Activated T-helper 1 cell treated with anti-CD3 and anti-CD28 coated beads, Interleukin-12 subunit alpha, Interleukin-12 subunit beta, Interleukin-2, Interleukin-4 antibody, amounts not matched to agents 30 ng/mL and 10 ng/mL and 1 ng/mL, durations not matched to agents 14 hours and 24 hours and 36 hours (primary cell): ENCODE measurements at regions not wholly inside any gene's neighbourhood (a gene's known extent, or its start where the extent isn't known, plus 50 kb on each side); places are given as distances from the start of the nearest gene placed in this dataset.

Source experiments
- DNase-seq: peaks from one replicate; pipeline ENCODE4 v3.0.0; 2021; ENCODE audit warnings: low spot score
- H3K27ac Mint-ChIP-seq: one replicate; pipeline ENCODE4 v1.8.0; 2021; ENCODE audit warnings: mild to moderate bottlenecking, mixed read lengths
- H3K27me3 Mint-ChIP-seq: one replicate; pipeline ENCODE4 v1.8.0; 2022; ENCODE audit warnings: mild to moderate bottlenecking, moderate library complexity, mixed read lengths; ENCODE audit not compliant: insufficient read depth
- H3K36me3 Mint-ChIP-seq: one replicate; pipeline ENCODE4 v1.8.0; 2021; ENCODE audit warnings: low read depth, mixed read lengths
- H3K4me1 Mint-ChIP-seq: one replicate; pipeline ENCODE4 v1.8.0; 2021; ENCODE audit warnings: low read depth, mixed read lengths
- H3K4me3 Mint-ChIP-seq: one replicate; pipeline ENCODE4 v1.8.0; 2021; ENCODE audit warnings: mild to moderate bottlenecking, moderate library complexity, mixed read lengths
- H3K9me3 Mint-ChIP-seq: one replicate; pipeline ENCODE4 v1.8.0; 2021; ENCODE audit warnings: mixed read lengths
- intact Hi-C: fragments of 100-400 bp; cut with micrococcal nuclease; formaldehyde crosslinking; loops from one replicate; pipeline ENCODE4 v1.15.1; 2024

DNA sequence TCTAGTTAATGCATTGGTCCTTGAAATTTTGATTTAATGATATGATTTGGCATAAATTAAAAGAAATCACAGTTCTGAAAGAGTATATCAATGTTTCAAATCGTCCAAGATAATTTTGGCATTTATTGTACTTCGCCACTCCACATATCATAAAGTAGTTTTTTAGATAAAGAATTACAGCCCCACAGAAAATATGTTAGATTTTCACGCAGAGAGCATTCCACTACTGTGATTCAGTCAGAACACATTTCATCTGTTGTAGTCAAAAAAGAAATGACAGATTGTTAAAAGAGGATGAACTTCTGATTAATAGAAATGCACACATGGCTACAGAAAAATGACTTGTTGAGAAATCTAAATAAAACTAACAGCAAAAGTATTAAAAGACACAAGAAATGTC, 1063.5 kb upstream of the LRRN3 start:
- Mint-ChIP-seq H3K36me3 (no peaks in the 10 kb centered on the region), H3K27ac (no peak overlapping the region), H3K27me3 (no peaks in the 10 kb centered on the region), H3K4me1 (no peaks in the 10 kb centered on the region), H3K9me3 (no peaks in the 10 kb centered on the region), H3K4me3 (no peak overlapping the region)
- DNase-seq = no peak
- intact Hi-C loops = no loop called here

GRCh38 chr7:110043519-110043918, 1047.4 kb upstream of the LRRN3 start:
- Mint-ChIP-seq H3K27me3 (no peaks in the 10 kb centered on the region), H3K4me1 (no peaks in the 10 kb centered on the region), H3K36me3 (no peaks in the 10 kb centered on the region), H3K27ac (no peak overlapping the region), H3K9me3 (no peaks in the 10 kb centered on the region), H3K4me3 (no peak overlapping the region)
- intact Hi-C loops = no loop called here
- DNase-seq = no peak

DNA sequence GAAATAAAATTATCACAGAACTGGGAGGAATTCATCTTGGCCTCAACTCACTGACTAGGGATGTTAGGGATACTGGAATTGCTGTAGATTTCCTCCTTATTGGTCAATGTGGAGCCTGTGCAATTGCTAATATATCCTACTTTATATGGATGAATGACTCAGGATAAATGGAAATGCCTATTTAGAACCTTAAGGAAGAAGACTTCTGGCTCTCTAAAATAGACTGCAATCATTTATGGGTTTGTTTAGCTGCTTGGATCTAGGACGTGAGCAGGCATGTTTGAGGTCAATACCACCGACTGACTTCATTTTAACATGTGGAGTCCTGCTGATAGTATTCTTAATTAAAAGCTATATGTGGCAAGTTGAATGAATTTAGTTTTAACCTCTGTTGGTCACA, 1040.1 kb upstream of the LRRN3 start:
- no peaks in the 10 kb centered on the region for H3K4me1 Mint-ChIP-seq
- H3K4me3 Mint-ChIP-seq = no peak overlapping the region
- no peak for DNase-seq
- H3K27ac Mint-ChIP-seq = no peak overlapping the region
- no peaks in the 10 kb centered on the region for H3K27me3 Mint-ChIP-seq
- intact Hi-C loops = no loop called here
- H3K36me3 Mint-ChIP-seq = no peaks in the 10 kb centered on the region
- H3K9me3 Mint-ChIP-seq = no peaks in the 10 kb centered on the region

- H3K36me3 Mint-ChIP-seq = no peaks in the 10 kb centered on the region
- intact Hi-C loops = no loop called here
- no peaks in the 10 kb centered on the region for H3K9me3 Mint-ChIP-seq
Observed at GRCh38 chr7:110051372-110051771, 1039.6 kb upstream of the LRRN3 start.

DNA sequence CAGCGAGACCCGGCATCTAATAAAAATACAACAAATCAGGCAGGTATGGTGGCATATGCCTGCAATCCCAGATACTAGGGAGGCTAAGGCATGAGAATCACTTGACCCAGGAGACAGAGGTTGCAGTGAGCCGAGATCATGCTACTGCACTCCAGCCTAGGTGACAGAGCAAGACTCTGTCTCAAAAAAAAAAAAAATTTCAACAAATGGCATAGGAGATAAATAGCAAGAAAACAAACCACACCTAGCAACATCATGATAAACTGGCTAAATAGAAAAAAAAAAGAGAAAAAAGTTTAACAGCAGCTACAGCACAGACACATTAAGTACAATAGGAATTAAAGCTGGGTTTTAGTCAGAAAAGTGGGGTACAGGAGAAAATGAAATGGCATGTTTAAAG, 1034.6 kb upstream of the LRRN3 start:
- no peaks in the 10 kb centered on the region for H3K9me3 Mint-ChIP-seq
- no peaks in the 10 kb centered on the region for H3K4me1 Mint-ChIP-seq
- no peaks in the 10 kb centered on the region for H3K36me3 Mint-ChIP-seq
- H3K27me3 Mint-ChIP-seq = no peaks in the 10 kb centered on the region
- intact Hi-C loops = no loop called here
- no peak for DNase-seq
- H3K27ac Mint-ChIP-seq = no peak overlapping the region
- no peak overlapping the region for H3K4me3 Mint-ChIP-seq

More at GRCh38 chr7:110051372-110051771, 1039.6 kb upstream of the LRRN3 start:
- no peak for DNase-seq
- H3K4me1 Mint-ChIP-seq = no peaks in the 10 kb centered on the region
- no peaks in the 10 kb centered on the region for H3K27me3 Mint-ChIP-seq
- H3K4me3 Mint-ChIP-seq = no peak overlapping the region
- H3K27ac Mint-ChIP-seq = no peak overlapping the region

DNA sequence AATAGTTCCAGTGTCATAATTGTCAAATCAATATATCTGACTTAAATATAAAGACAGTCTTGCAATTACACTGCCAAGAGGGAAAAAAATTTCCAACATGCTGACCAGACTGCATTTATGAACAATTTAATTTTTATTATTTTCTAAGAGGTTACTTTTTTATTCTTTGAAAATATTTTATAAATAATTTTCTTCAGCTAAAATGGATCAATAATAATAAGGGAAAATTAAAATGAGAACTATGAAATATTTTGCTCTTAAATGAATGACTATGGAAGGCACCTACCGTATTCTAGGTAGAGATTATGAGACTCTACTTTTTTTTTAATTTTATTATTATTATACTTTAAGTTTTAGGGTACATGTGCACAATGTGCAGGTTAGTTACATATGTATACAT, 1032.5 kb upstream of the LRRN3 start:
- Mint-ChIP-seq H3K4me1 (no peaks in the 10 kb centered on the region), H3K9me3 (no peaks in the 10 kb centered on the region), H3K36me3 (no peaks in the 10 kb centered on the region), H3K27me3 (no peaks in the 10 kb centered on the region), H3K4me3 (no peak overlapping the region), H3K27ac (no peak overlapping the region)
- DNase-seq = no peak
- intact Hi-C loops = no loop called here

DNA sequence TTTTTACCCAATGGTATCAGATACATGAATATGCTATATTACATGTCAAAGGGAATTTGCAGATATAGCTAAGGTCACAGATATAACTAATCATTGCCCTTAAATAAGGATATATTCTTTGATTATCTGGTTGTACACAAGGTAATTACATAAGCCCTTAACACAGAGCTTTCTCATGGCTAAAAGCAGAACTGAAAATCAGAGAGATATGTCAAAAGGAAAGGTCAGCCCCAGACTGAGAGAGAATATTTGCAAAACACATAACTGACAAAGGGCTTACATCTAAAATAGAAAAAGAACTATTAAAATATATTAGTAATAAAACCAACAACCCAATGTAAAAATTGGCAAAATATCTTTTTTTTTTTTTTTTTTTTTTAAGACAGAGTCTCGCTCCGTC, 1029.5 kb upstream of the LRRN3 start:
- Mint-ChIP-seq H3K36me3 (no peaks in the 10 kb centered on the region), H3K4me3 (no peak overlapping the region), H3K27ac (no peak overlapping the region), H3K9me3 (no peaks in the 10 kb centered on the region), H3K27me3 (no peaks in the 10 kb centered on the region), H3K4me1 (no peaks in the 10 kb centered on the region)
- intact Hi-C loops = no loop called here
- no peak for DNase-seq

GRCh38 chr7:110065121-110065520, 1025.8 kb upstream of the LRRN3 start:
- Mint-ChIP-seq H3K4me3 (no peak overlapping the region), H3K9me3 (no peaks in the 10 kb centered on the region), H3K4me1 (no peaks in the 10 kb centered on the region), H3K27ac (no peak overlapping the region), H3K27me3 (no peaks in the 10 kb centered on the region), H3K36me3 (no peaks in the 10 kb centered on the region)
- no peak for DNase-seq
- intact Hi-C loops = no loop called here

- Mint-ChIP-seq H3K4me3 (no peak overlapping the region), H3K9me3 (no peaks in the 10 kb centered on the region), H3K27ac (no peak overlapping the region), H3K27me3 (no peaks in the 10 kb centered on the region), H3K36me3 (no peaks in the 10 kb centered on the region), H3K4me1 (no peaks in the 10 kb centered on the region)
- no peak for DNase-seq
- intact Hi-C loops = no loop called here
Observed at GRCh38 chr7:110066843-110067242, 1024.1 kb upstream of the LRRN3 start.

- Mint-ChIP-seq H3K9me3 (no peaks in the 10 kb centered on the region), H3K27me3 (no peaks in the 10 kb centered on the region), H3K36me3 (no peaks in the 10 kb centered on the region), H3K4me1 (no peaks in the 10 kb centered on the region), H3K27ac (no peak overlapping the region), H3K4me3 (no peak overlapping the region)
- intact Hi-C loops = no loop called here
- DNase-seq = no peak
Observed at GRCh38 chr7:110071192-110071591, 1019.7 kb upstream of the LRRN3 start.

GRCh38 chr7:110075450-110075849, 1015.5 kb upstream of the LRRN3 start:
- no peaks in the 10 kb centered on the region for H3K27me3 Mint-ChIP-seq
- intact Hi-C loops = no loop called here
- no peak overlapping the region for H3K4me3 Mint-ChIP-seq
- H3K27ac Mint-ChIP-seq = no peak overlapping the region
- no peaks in the 10 kb centered on the region for H3K36me3 Mint-ChIP-seq
- DNase-seq = no peak
- no peaks in the 10 kb centered on the region for H3K4me1 Mint-ChIP-seq
- no peaks in the 10 kb centered on the region for H3K9me3 Mint-ChIP-seq

GRCh38 chr7:110076194-110076593, 1014.7 kb upstream of the LRRN3 start:
- Mint-ChIP-seq H3K9me3 (no peaks in the 10 kb centered on the region), H3K4me1 (no peaks in the 10 kb centered on the region), H3K36me3 (no peaks in the 10 kb centered on the region), H3K4me3 (no peak overlapping the region), H3K27me3 (no peaks in the 10 kb centered on the region), H3K27ac (no peak overlapping the region)
- intact Hi-C loops = no loop called here
- DNase-seq = no peak

DNA sequence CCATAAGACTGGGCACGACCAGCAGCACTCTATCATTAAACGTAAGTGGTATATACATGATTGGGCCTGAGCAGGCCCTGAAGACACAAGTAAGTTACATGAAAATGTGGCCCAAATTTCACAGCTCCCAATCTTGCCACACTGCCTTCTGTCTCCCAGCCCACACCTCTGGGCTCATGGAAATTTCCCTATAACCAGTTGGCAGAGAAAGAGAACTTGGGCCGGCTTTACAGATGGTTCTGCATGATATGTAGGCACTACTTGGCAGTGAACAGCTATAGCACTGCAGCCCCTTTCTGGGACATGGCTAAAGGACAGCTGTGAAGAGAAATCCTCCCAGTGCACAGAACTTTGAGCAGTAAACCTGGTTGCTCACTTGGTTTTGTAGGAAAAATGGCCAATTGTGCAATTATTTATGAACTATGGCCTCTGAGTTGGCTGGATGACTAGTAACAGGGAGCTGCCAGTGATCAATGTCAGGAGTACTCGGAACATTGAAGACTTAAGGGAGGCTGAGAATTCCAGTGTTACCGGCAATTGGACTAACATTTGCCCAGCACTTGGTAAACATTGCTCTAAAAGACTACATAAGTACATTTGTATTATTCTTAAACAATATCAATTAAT, 1006.6 kb upstream of the LRRN3 start:
- H3K4me1 Mint-ChIP-seq = no peaks in the 10 kb centered on the region
- no peaks in the 10 kb centered on the region for H3K36me3 Mint-ChIP-seq
- H3K27ac Mint-ChIP-seq = no peak overlapping the region
- no peaks in the 10 kb centered on the region for H3K27me3 Mint-ChIP-seq
- intact Hi-C loops = no loop called here
- H3K9me3 Mint-ChIP-seq = no peaks in the 10 kb centered on the region
- no peak for DNase-seq
- no peak overlapping the region for H3K4me3 Mint-ChIP-seq

GRCh38 chr7:110090110-110090820, 1000.7 kb upstream of the LRRN3 start:
- Mint-ChIP-seq H3K4me1 (no peaks in the 10 kb centered on the region), H3K9me3 (no peaks in the 10 kb centered on the region), H3K4me3 (no peak overlapping the region), H3K27me3 (no peaks in the 10 kb centered on the region), H3K27ac (no peak overlapping the region), H3K36me3 (no peaks in the 10 kb centered on the region)
- intact Hi-C loops = loop anchor here (1.0 kb wide), 1 partner anchor 1396 kb away; no protein-coding TSS in a partner anchor
- no peak for DNase-seq
